NCI-H146 treated with DMSO at 0.1 percent for 48 hours (cell line): ENCODE measurements at regions not wholly inside any gene's neighbourhood (a gene's known extent, or its start where the extent isn't known, plus 50 kb on each side); places are given as distances from the start of the nearest gene placed in this dataset.
A peak's percentile ranks its signal among the peaks of the same experiment; 100 is the strongest.

Experiments
- DNase-seq: peaks from one replicate; lab custom pipeline; 2025; ENCODE audit not compliant: unreplicated experiment; lab: John Stamatoyannopoulos, UW

DNA sequence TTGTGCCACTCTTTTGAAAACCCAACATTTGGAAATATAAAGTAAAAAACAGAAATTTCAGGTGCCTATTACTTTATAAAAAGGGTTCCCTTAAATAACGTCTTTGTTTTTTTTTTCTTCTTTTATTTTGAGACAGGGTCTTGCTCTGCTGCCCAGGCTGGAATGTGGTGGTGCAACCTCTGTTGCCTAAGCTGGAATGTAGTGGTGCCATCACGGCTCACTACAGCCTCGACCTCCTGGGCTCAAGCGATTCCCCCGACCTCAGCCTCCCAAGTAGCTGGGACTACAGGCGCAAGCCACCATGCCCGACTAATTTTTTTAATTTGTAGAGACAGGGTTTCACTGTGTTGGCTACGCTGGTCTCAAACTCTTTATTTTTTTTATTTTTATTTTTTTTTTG is 110.2 kb upstream of the HNRNPU start:
- no peak for DNase-seq

DNA sequence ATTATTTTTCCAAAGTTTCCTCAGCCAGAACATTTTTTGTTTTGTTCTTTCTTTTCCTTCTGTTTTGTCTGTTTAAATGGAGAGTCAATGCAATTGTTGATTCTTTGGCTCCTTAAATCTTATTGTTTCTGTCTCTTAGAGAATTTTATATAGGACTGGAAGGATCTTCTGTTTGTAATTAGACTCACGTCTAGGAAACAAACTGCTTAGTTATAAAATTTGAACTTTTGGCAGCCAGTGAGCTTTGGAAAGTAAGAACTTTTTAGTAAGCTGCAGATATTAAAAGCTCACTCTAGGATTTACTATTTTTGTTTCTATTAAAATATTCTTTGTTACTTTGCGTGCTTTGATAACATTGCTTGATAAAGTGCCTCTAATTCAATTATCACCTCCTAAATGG is 109.8 kb upstream of the HNRNPU start:
- DNase-seq: no peak

DNA sequence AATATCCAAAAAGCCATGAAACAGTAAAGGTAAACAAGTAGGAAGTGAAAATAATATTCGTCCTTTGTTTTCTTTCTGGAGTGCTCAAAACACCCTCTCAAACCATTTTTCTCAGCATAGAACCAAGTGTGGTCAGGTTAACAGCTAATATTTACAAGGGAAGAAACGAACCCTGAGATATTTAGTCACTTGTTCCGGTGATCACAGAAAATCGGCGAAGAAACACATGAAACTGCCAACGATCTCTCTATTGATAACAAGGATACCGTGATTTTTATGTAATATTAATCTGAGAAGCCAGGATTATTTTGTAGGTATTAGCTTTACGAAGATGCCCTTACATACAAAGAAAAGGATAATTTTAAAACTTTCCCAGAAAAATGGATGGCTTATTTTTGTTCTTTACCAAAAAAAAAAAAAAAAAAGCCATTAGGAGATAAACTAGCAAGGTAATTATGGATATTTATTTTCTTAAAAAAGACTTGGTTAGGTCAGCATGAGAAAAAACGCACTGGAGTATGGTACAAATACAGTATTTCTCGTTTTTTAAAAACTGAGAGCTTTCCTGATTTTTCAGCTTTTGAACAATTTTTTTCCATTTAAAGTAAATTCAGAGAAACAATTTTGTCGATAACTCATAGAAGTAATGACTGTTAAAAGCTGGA is 107.3 kb upstream of the HNRNPU start:
- peak; percentile 78 for DNase-seq

GRCh38 chr1:244970744-244971551 is 106.6 kb upstream of the HNRNPU start:
- DNase-seq: peak; percentile 98

GRCh38 chr1:244970236-244970743 is 105.9 kb upstream of the HNRNPU start:
- peak; percentile 92 for DNase-seq

DNA sequence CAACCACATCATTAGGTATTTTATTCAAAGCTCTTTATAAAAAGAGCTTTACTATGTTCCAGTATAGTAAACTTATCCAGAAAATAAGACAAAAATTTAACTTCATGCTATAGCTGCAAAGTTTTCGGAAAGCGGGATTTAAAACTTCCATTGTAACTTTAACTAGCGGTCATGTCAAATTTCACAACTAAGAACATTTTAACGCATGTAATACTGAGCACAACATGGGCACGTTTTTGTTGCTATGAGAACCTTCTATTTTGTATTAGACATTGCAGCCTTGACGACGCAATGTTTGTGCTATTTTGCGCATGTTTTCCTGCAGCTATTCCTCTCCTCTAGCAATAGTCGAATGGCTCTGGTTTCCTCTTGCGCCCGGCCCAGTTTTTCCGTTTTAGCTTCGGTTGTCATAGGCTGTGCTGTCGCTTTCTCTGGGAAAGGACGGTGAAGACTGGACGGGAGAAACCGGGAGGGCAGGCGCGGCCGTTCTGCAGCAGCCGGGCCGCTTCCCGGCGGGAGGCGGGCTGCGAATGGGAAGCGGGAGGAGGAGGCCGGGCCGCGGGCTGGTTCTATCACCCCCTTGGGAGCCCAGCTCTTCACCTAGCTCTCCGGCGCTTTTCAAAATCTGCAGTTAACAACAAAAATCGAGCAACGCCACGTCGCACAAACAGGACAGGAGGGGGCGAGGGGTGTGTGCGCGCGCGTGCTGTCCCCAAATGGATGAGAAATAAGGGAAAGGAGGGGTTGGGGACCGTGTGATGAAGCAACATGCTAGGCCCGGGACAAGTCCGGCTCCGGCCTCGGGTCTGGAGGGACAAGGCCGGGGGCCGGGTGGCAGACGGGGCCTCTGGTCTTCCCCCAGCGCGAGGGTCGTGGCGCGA is 105.3 kb upstream of the HNRNPU start:
- DNase-seq: peak; percentile 82

- DNase-seq: no peak
Observed at GRCh38 chr1:244968881-244969280, 104.5 kb upstream of the HNRNPU start.

- no peak for DNase-seq
Observed at GRCh38 chr1:244968471-244968871, 104.1 kb upstream of the HNRNPU start.

DNA sequence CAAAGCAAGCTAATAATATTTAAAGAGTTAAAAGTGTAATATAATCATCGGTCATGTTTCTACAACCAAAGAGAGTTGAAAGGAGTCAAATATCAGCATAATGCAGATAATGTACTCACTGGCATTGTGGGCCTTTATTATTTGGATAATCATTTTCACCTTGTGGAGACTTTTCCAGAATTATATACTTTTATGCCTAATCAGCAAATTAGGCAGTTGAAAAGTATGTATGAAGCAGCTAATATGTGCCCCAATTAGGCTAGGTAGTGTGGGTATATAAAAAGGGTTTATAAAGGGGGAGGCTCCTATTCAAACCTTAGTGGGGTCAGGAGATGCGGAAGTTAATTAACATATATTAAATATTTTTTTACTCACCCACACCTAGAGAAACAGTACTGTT is 102.8 kb upstream of the HNRNPU start:
- DNase-seq: no peak

GRCh38 chr1:244965185-244966030 is 101.1 kb upstream of the HNRNPU start:
- DNase-seq: no peak

- no peak for DNase-seq
Observed at GRCh38 chr1:244964112-244964971, 100.0 kb upstream of the HNRNPU start.

GRCh38 chr1:244963231-244963826 is 99.0 kb upstream of the HNRNPU start:
- no peak for DNase-seq

GRCh38 chr1:244962130-244962529 is 97.8 kb upstream of the HNRNPU start:
- DNase-seq: no peak

- no peak for DNase-seq
Observed at GRCh38 chr1:244960904-244961303, 96.6 kb upstream of the HNRNPU start.

DNA sequence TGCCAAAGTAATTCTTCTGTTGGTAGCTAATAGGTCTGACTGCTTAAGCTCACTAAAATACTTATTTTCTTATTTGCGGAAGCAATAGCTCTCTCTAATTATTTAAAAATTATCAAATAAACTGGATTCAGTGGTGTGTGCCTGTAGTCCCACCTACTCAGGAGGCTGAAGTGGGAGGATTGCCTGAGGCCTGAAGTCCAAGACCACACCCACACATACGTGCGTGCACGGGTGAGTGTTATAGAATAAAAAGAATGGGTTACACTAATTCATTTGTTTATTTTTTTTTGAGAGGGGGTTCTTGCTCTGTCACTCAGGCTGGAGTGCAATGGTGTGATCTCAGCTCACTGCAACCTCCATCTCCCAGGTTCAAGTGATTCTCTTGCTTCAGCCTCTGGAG is 94.2 kb upstream of the HNRNPU start:
- no peak for DNase-seq

GRCh38 chr1:244957525-244957924 is 93.2 kb upstream of the HNRNPU start:
- no peak for DNase-seq

- no peak for DNase-seq
Observed at GRCh38 chr1:244957122-244957521, 92.8 kb upstream of the HNRNPU start.

- DNase-seq: no peak
Observed at GRCh38 chr1:244955661-244956060, 91.3 kb upstream of the HNRNPU start.

DNA sequence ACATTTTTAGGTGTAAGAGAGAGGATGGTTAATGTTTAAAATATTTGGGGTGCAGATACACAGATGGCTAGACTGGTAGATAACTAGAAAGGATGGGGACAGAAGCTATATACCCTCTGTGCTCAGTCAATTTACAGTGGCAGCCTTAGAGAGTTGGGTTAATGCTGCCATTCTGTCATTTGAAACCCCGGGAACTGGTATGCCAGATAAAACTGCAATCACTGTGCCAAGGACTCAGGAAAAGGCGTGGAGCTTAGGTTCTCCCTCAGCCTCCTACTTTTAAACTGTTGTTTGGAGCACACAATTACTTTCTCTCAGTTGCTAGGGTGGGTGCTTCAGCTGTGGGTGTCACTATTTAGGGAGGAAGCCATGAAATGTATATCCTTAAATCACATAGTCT is 90.0 kb upstream of the HNRNPU start:
- DNase-seq: no peak
